ENCODE measurements at regions not wholly inside any gene's neighbourhood (a gene's known extent, or its start where the extent isn't known, plus 50 kb on each side); places are given as distances from the start of the nearest gene placed in this dataset.

DNA sequence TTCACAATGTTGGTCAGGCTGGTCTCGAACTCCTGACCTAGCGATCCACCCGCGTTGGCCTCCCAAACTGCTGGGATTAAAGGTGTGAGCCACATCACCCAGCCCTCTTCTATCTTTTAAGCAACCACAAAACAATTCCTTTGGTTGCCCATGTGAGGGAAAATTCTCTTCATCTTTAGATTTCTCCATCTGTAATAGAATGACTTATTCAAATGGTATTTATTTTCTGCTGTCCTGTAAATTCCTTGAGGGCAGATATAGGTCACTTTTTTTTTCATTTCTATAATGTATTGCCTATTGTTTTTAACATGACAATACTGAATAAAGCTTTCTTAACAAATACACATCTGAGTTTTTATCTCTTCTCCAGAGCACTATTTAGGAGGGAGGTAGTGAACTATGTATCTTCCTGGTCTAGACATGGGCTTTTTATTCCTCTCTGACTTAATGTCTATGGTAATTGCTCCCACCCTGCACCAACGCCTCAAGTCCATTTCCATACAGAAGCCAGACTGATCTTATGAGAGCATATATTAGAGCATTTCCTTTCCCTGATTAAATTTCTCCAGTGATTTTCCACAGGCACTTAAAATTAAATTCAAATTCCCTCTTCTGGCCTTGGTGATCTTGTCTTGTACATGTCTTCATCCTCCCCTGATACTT is 595.6 kb downstream of the CAAP1 start:
- no peak for DNase-seq

DNA sequence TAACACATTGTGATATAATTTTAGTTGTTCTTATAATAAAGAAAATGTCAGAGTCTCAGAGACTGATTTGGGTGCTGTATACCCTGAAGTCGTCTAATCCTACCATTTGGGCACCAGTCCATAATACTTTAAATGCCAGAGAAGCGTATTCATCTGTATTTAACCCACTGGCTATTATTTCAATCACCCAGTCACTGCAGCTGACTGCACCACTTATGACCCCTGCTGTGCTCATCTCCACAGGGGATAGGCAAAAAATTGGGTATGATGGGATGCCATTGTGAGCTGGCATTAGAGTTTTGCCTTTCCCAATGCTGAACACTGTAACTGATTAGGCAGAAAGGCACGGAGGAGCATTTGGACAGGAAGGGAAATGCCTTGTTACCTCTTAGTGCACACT is 599.7 kb downstream of the CAAP1 start:
- no peak for DNase-seq

DNA sequence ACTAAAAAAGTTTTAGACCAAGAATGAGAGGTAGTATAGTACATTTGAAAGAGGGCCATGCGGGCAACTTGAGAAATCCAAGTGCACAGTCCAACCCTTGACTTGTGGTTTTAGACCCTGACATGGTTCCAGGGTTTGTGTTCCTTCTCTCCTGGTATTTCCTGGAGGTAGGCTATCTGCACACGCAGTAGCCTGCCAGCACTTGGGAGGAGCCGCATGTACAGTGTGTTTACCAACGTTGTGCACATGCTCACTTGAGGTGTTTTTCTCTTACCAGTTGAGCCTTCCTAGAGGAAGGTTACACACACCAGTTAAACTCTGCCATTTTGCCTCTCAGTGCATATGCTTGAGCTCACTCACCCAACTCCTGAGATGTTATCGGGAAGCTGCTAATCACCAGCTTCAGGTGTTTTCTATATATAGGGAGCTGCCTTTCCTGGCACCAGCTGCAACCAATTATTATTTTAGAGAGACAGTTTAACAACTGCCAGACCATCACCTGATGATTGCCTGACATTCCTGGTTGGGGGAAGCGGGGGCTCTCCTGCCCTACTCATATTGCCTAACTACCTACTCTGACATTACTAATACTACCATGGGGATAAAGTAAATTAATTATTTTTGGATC is 593.4 kb upstream of the TUSC1 start:
- no peak for DNase-seq

DNA sequence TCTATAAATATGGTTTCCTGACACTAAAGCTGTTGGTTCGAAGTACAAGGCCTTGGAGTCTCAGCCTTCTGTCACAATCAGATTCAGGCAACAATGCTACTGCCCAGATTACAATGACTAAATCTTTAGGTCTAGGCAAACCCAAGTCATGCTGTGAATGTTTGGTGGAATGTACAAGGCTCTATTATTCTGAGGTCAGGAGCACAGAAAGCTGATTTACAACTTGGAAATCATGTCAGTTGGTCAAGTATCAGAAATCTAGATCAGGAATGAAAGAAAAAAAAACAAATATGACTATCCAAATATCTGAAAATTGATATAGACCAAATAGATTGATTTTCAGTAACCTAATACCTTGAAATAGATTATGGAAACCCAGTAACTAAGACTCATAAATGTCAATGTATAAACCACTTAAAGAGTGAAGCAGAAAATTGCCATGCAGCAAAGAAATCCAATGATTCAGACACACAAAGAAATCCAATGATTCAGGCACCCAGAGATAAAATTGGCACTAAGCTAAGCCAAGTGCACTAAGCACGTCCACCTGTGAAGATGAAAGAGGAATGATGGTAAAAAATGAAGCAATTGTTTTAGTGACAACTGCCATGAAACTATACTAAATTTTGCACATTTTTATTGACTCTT is 588.0 kb upstream of the TUSC1 start:
- no peak for DNase-seq

DNA sequence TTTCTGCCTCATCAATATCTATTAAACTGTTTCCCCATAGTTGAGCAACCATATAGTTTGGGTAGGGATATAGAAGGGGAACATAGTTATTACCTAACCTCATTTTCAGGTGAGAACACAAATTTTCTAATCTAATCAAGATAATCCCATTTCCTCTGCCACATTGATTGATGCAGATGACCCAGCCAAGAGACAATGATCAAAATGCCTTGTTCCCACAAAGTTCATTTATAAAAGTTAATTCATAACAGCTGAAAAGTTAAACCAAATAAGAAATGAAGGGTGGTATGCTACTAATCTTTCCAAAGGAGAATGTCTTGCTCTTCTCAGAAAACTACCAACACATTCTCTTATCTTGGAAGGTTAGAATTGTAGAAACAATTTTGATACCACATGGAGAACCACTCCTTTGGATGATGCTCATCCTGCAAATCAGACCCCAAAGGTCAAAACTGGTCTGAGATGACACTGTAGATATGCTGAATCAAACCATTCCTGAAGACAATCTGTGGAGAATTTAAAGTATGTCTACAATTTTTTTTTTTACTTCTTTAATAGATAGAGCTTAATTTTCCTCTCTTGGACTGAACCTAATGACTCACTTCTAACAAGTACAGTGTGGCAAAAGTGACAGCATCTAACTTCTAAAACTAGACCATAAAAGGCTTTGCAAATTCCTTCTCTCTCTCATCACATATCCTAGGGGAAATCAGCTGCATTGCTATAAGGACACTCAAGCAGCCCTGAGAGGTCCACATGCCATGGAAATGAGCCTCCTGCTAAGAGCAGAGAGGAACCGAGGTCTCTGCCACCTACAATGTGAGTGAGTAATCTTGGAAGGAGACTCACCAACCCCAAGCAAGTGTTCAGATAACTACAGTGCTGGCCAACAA is 586.7 kb upstream of the TUSC1 start:
- no peak for DNase-seq

DNA sequence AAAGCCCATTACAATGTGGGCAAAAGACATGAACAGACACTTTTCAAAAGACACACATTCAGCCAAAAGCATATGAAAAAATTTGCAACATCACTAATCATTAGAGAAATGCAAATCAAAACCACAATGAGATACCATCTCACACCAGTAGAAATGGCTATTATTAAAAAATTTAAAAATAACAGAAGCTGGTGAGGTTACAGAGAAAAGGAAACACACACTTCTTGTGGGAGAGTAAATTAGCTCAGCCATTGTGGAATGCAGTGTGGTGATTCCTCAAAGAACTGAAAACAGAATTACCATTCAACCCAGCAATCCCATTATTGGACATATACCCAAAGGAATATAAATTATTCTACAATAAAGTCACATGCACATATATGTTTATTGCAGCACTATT is 585.2 kb upstream of the TUSC1 start:
- no peak for DNase-seq

DNA sequence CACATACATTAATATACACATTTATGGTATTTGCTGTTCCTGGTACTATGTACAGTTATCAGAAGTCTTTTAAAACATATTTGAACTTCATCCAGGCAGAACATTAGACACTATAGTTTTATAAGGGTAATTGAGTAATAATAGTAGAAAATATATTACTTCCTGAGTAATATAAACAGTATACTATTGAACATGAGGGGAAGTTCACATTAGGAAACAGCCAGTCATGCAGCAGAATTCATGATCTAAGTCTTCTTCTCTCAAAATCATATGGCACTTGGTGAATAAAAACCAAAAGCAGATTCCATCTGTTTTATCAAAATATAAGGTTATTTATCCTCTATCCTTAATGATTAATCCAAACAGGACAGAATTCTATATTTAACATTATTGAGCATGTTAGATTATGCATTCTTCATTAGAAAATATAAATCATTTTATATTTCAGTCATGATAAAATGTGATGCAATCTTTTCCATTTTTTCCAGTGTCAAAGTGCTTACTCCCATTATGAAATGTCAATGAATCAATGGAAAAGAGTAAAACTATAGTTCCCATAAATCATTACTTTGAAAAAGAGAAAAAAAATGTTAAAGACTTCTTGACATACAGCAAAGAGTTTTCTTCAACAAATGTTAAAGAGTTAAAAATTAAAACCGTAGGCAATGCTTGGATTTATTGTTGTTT is 584.3 kb upstream of the TUSC1 start:
- DNase-seq, result no peak

DNA sequence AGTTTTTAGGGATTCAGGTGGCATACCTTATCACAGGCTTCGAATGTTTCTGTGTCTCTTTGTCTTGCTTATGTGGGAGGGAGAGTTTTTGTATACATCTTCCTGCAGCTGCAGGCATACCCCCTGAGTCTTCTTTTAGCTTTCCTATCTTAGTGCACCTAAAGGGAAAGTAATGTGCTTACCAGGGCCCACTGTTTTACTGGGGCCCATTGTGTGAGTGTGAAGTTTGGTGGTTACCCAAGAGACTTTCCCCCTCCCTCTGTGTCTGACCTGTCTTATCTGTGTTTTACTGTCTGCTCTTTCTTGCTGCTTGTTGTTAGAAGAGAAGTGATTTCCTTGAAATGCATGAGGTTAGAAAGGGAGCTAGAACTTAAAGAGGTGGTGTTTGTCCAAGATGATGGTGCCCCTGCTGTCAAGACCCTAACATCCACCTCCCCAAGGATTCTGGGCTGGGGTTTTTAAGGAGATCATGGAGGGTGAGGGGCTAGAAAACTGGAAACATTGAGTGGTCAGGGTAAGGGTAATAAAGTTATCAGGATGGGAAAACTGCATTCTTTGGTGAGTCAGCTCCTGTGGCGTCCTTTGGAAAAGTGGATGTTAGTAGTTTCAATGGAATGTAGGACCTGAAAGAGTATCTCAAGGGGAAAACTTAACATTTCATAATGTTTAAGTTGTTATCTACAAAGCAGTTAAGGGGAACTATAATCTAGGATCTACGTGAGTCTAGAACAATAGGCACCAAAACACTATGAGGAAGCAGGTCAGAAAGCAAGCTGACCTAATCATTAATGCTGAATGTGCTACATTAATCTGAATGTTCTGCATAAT is 583.5 kb upstream of the TUSC1 start:
- no peak for DNase-seq

DNA sequence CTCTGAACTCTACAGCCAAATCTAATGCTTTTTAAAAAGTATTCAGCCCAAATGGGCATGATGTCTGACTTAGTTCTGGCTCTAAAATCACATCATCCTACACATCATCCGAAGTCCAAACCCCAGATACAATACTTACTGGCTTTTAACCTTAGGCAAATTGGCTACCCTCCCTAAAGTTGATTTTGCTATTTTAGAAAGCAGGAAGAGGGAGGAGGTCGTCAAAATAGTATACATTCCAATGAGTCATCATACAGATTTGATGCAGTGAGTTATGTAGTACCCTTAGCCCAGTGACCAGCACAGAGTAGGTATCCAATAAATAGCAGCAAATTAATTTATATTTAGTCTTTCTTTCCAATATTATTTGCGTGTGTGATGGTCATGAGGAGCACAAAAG is 582.0 kb upstream of the TUSC1 start:
- DNase-seq, result no peak

DNA sequence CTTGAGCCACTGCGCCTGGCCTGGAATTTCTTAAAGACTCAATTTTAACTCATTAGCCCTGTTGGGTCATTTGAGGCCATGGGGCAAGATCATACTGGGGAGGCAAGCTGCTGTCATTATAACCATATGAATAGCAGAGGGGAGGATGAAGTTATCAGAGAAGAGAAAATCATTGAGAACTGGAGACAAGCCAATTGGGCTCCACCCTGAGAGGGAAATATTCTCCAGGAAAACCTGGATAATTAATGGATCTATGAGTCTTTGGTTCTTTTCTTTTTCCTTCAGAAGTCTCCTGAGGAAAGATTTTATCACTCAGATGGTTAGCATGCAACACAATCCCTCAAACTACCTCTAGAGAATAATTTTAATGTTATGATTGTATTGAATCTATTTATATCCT is 569.6 kb upstream of the TUSC1 start:
- DNase-seq, result no peak

DNA sequence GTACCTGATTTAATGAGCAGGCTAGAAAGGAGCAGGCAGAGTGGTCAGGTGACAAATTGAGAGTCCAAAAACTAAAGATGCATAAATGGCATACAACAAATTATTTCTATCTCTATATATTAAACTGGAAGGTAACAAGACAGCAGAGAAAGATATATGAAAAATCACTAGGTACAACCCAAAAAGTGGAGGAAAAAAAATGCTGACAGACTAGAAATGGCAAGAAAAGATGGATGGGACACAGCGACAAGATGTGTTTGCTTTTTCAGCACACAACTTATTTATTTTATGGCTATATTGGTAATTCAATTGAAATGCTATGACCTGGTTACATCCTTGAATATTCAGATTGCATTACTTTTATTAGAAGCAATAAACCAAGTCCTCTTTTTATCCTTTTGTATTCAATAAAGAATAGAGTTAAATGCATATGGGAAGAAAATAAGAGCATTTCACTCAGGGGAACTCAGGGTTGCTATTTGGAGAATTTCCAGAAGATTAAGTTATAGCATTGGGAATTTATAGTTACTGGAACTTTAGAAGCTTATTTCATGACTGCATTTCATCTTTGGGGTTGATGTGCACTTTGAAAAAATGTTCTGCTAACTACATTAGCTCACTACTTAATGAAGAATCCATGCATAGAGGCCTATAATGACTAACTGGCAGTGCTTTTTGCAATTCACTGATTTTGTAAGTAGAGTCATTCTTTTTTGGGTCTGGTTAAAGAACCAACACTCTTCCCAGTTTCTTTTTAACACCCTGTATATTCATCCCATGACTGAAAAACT is 566.6 kb upstream of the TUSC1 start:
- DNase-seq, result no peak

DNA sequence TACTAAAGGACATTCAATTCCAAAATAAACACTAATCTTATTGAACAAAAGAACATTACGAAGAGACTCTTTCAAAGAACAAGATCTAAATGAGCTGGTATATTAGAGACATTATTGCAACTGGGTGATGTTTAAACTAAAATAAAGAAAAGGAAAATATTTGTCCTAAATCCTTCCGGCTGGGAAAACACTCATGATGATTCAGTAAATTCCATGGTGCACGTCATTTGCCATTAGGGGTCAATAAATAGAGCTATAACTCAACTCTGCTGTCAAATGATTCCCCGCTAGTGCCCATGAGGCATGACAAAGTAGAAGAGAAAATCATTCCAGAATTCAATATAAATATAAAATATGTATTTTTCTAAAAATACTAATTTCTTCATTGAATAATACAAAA is 565.5 kb upstream of the TUSC1 start:
- DNase-seq, result no peak

DNA sequence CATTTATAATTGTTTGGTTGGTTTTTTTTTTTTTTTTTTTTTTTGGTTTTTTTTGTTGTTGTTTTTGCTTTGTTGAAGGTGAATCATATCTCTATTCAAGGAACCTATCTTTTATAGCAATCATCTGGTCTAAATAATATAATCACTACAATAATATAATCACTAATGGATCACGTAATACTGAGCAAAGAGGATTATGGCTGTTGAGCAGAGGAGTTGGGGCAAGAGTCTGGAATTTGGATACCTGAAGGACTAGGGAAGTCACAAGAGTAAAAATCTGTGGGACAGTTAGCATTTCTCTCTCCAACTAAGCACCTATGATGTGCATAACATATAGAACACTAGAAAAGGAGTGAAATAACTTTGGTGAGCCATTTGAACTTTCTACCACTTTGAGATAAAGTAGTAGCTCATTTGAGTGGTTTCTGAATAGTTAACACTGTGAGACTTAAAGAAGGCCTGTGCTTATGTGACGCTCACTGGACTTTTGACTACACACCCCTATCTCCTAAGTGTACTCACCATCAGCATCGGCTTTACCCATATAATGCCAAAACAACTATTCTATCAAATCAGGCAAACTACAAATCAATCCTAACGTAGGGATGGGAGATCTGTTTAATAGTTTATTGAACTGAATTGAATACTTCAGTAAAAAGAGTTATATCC is 564.9 kb upstream of the TUSC1 start:
- DNase-seq, result no peak

DNA sequence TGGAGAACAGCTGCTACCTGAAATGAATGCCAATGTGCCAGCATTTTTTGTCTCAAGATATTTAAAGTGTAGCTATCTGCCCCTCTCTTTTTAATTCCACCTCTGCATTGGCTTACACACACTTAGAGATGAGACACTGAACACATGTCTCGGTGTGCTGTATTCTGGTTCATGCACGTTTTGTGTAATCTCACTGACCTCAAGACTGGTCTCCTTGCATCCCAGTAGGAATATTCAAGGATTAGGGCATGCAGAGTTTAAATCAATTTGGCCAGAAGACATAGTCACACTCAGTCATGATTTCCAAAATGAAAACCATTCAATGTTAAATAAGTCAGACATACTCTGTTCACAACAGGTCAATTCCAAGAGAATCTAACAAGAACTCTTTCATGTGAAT is 561.8 kb upstream of the TUSC1 start:
- no peak for DNase-seq

DNA sequence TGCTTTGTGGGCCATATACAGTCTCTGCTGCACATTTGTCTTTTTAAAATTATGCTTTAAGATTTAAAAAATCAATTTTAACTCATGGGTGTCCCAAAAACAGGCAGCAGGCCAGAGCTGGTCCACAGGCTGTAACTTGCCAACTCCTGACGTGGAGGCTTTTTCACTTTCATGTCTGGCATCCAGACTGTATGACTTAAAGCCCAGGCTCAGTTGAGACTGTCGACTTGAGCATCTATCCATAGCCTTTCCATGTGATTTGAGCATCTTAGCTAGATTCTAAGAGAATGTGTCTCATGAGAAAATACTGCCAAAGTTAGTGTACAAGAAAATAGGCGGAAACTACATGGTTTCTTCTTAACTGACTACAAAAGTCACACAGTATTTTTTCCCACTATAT is 559.0 kb upstream of the TUSC1 start:
- no peak for DNase-seq

DNA sequence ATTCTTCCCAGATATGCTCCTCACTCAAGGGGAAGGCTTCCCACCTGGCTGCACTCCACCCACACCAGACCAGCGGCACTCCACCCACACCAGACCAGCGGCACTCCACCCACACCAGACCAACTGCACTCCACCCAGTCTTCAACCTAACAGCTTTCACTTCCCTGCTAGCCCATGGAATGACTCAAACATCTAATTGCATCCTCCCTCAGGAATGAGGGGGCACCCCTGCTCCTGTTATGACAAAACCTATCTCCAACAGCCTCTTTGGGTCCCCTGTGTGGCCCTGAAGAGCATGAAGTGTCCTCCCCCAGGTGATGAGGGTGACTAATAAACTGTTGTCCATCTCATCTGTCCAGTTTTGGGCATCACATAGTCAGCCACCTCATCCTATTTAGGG is 556.6 kb upstream of the TUSC1 start:
- DNase-seq, result no peak

DNA sequence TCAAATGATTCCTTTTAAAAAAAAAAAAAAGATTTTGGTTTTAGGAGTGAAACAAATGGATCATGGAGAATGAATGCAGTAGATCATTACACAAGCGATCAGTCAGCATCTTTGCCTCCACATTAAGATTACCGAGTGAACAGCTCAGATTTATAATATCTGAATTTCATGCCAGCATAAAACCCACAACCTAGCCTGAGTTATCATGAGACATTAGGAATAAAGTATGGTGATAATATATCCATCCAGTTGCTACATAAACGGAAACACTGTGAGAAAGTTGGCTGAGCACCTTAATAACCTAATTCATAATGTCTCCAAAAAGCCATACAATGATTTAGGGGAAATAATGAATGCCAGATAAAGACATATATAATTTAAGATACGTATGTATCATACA is 553.1 kb upstream of the TUSC1 start:
- DNase-seq, result no peak

DNA sequence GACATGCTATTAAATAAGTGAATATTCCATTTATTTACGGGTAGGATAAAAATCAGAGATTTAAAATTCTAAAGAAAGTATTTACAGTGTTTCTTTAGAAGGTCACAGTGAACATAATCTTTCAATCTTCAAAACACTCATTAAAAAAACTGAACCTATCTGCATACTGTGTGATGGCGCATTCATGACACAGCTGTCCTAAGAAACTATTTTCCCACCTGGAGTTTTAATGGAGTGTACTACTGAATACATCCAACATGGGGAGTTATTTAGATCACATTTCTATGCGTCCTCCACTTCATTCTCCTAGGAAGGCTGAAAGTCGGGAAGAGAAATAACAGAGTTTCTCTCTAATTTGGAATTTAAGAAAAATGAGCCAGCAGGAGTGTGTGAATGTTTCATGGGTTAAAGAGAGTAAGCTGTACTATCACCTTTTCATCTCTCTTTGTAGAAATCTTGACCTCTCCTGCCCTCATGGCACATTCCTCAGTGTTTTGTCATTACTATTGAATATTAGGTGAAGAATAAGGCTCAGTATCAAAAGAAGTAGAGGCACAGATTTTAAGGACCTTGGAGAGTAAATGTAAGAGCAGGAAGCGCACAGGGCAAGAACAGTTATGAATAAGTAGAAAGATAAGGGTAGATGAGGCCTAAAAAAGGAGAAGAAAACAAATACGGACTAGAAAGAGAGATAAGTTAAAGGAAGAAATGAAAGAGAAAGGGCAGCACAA is 551.2 kb upstream of the TUSC1 start:
- no peak for DNase-seq

DNA sequence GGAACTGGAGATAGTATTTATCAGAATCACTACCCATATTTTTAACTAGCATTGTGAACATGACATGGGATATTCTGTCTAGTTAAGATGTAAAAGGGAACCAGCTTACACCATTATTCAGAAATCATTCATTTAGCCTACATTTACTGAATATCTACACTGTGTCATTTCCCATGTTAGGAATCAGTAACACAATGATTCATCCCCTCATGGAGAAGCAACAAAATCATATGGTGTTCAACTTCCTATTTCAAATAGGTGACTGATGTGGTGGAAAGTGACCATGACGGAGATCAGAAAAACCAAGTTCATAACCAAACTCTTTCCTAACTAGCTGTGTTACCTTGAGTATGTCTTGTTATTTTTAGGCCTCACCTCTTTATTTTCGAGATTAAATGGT is 550.0 kb upstream of the TUSC1 start:
- no peak for DNase-seq

DNA sequence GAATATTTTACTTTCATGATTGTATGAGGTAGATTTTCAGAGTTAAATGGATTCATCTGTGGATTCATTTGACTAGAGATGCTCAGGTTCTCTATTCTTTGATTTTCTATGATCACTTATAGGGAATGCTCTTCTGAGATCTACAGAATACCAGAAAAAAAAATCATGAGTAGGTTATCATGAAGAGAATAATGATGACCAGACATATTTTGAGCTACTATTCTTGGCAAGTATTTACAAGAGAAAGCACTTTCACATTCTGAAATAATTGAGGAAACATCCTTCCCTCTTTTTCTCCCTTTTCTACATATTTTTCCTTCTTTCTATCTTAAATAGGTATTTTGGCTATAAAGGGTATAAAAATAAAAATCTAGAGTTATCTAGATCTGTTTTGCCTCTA is 543.0 kb upstream of the TUSC1 start:
- DNase-seq, result no peak

Data from NCI-H1694 (cell line).